ENCODE measurements at regions not wholly inside any gene's neighbourhood (a gene's known extent, or its start where the extent isn't known, plus 50 kb on each side); places are given as distances from the start of the nearest gene placed in this dataset.

- DNase-seq (ENCODE audit: low read depth): no peak
These were observed 485.1 kb downstream of the SOX5 start for GRCh38 chr12:23464241-23464812.

GRCh38 chr12:23472329-23472971 lies 477.0 kb downstream of the SOX5 start:
- no peak for DNase-seq (ENCODE audit: low read depth)

- DNase-seq (ENCODE audit: low read depth): no peak
These were observed 476.4 kb downstream of the SOX5 start for GRCh38 chr12:23473071-23473470.

GRCh38 chr12:23474438-23474976 lies 475.0 kb downstream of the SOX5 start:
- no peak for DNase-seq (ENCODE audit: low read depth)
